Keratinocyte (primary cell): ENCODE measurements at regions not wholly inside any gene's neighbourhood (a gene's known extent, or its start where the extent isn't known, plus 50 kb on each side); places are given as distances from the start of the nearest gene placed in this dataset.
"Not testable (repeated sequence)": the region's sequence is repeated elsewhere in the genome, so short reads cannot be mapped to it uniquely, and the experiment has no call there.

ENCODE experiments used
- DNase-seq: peaks from one replicate; pipeline ENCODE4 v3.0.0-alpha.2; 2011; ENCODE audit warnings: low read depth, missing footprints, low spot score
- FAIRE-seq: peaks from 2 replicates; lab custom pipeline; 2011; peaks lifted over from hg19 to GRCh38; lab: Jason Lieb, UNC
- H2AFZ ChIP-seq: 2 replicates; pipeline ENCODE4 v1.6.0; 2012; ENCODE audit warnings: low read length, control low read depth, inconsistent platforms; ENCODE audit not compliant: control insufficient read depth
- H3K27ac ChIP-seq: 2 replicates; pipeline ENCODE4 v1.5.1; 2011; ENCODE audit warnings: low read length; ENCODE audit not compliant: control insufficient read depth, insufficient read depth
- H3K27me3 ChIP-seq: 3 replicates; pipeline ENCODE4 v1.6.0; 2011; ENCODE audit warnings: low read length; ENCODE audit not compliant: control insufficient read depth, insufficient read depth; ENCODE audit errors: extremely low read depth
- H3K36me3 ChIP-seq, 2 experiments: 2 replicates in 1 of 2; 3 replicates in 1 of 2; pipeline ENCODE4 v1.5.1; 2011; ENCODE audit warnings: low read length in 2 of 2, mild to moderate bottlenecking in 1 of 2; ENCODE audit not compliant: control insufficient read depth in 2 of 2, insufficient read depth in 2 of 2; ENCODE audit errors: extremely low read depth in 1 of 2
- H3K4me1 ChIP-seq: 3 replicates; pipeline ENCODE4 v1.5.1; 2011; ENCODE audit warnings: low read length; ENCODE audit not compliant: control insufficient read depth, insufficient read depth; ENCODE audit errors: extremely low read depth
- H3K4me2 ChIP-seq: 3 replicates; pipeline ENCODE4 v1.6.0; 2011; ENCODE audit warnings: low read depth, low read length; ENCODE audit not compliant: control insufficient read depth, insufficient read depth; ENCODE audit errors: extremely low read depth
- H3K4me3 ChIP-seq, 3 experiments: fragments of 200-600 bp in 1 of 3; sonication (generic) in 1 of 3; 2 replicates in 2 of 3; 3 replicates in 1 of 3; pipeline ENCODE4 v1.5.1; 2011 to 2016; ENCODE audit warnings: low read length in 3 of 3, mild to moderate bottlenecking in 3 of 3, control low read depth in 2 of 3, inconsistent platforms in 1 of 3, low read depth in 1 of 3, mixed read lengths in 1 of 3, mixed run types in 1 of 3, moderate library complexity in 1 of 3; ENCODE audit not compliant: control insufficient read depth in 2 of 3, insufficient read depth in 2 of 3; ENCODE audit errors: extremely low read depth in 1 of 3
- H3K79me2 ChIP-seq: 2 replicates; pipeline ENCODE4 v1.6.0; 2012; ENCODE audit warnings: low read length; ENCODE audit not compliant: control insufficient read depth, insufficient read depth
- H3K9ac ChIP-seq: 3 replicates; pipeline ENCODE4 v1.6.0; 2011; ENCODE audit warnings: low read length; ENCODE audit not compliant: control insufficient read depth, insufficient read depth; ENCODE audit errors: extremely low read depth
- H3K9me1 ChIP-seq: 3 replicates; pipeline ENCODE4 v1.6.0; 2011; ENCODE audit warnings: low read length; ENCODE audit not compliant: control insufficient read depth, insufficient read depth; ENCODE audit errors: extremely low read depth
- H3K9me3 ChIP-seq: 2 replicates; pipeline ENCODE4 v1.5.1; 2012; ENCODE audit warnings: low read depth, low read length; ENCODE audit not compliant: control insufficient read depth
- H4K20me1 ChIP-seq: 3 replicates; pipeline ENCODE4 v1.6.0; 2011; ENCODE audit warnings: low read length; ENCODE audit not compliant: control insufficient read depth, insufficient read depth; ENCODE audit errors: extremely low read depth
- EZH2 ChIP-seq: IDR thresholded peaks from one replicate; pipeline ENCODE4 v1.6.1; 2012; ENCODE audit warnings: inconsistent platforms, mild to moderate bottlenecking, low read length, moderate library complexity
- dilution Hi-C: fragments of 300-500 bp; cut with MboI; formaldehyde crosslinking; loops from one replicate; pipeline ENCODE4 v1.7.0; 2020; ENCODE audit warnings: low sequenced_read_pairs; ENCODE audit not compliant: extremely low pct_ligation_motif_present
- TF ChIP-seq, protein P1 (sequence below), 3 experiments: IDR thresholded peaks in 1 of 3; conservative IDR thresholded peaks in 1 of 3; optimal IDR thresholded peaks in 1 of 3; 2 replicates in 2 of 3; 3 replicates in 1 of 3; pipeline versions ENCODE3 to v1.5.1; 2011; ENCODE audit warnings: low read length in 3 of 3, mild to moderate bottlenecking in 3 of 3, moderate library complexity in 2 of 3, control low read depth in 1 of 3, inconsistent platforms in 1 of 3; ENCODE audit not compliant: insufficient read depth in 2 of 3; ENCODE audit errors: extremely low read depth in 1 of 3

- FAIRE-seq = no peak
- Histone ChIP-seq H3K27me3 (no peaks in the 10 kb centered on the region), H3K9ac (no peak overlapping the region), H4K20me1 (no peaks in the 10 kb centered on the region), H3K79me2 (no peaks in the 10 kb centered on the region), H3K4me1 (peaks cover 2% of the 10 kb centered on the region), H3K36me3 (no peaks in the 10 kb centered on the region), H3K9me3 (no peaks in the 10 kb centered on the region), H3K27ac (no peak overlapping the region), H3K4me2 (no peak overlapping the region), H3K9me1 (no peaks in the 10 kb centered on the region), H2AFZ (no peak overlapping the region), H3K4me3 (no peak overlapping the region)
- DNase-seq = no peak
- TF ChIP-seq, protein P1, sequence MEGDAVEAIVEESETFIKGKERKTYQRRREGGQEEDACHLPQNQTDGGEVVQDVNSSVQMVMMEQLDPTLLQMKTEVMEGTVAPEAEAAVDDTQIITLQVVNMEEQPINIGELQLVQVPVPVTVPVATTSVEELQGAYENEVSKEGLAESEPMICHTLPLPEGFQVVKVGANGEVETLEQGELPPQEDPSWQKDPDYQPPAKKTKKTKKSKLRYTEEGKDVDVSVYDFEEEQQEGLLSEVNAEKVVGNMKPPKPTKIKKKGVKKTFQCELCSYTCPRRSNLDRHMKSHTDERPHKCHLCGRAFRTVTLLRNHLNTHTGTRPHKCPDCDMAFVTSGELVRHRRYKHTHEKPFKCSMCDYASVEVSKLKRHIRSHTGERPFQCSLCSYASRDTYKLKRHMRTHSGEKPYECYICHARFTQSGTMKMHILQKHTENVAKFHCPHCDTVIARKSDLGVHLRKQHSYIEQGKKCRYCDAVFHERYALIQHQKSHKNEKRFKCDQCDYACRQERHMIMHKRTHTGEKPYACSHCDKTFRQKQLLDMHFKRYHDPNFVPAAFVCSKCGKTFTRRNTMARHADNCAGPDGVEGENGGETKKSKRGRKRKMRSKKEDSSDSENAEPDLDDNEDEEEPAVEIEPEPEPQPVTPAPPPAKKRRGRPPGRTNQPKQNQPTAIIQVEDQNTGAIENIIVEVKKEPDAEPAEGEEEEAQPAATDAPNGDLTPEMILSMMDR (optimal IDR thresholded peaks at IDR 0.05 in 1 of 3, IDR thresholded peaks at IDR 0.05 in 1 of 3, conservative IDR thresholded peaks at IDR 0.05 in 1 of 3; ENCODE audit: extremely low read depth in 1 of 3, insufficient read depth in 2 of 3, low read length in 3 of 3) = no peak
- TF ChIP-seq EZH2 = no peak
- dilution Hi-C loops = no loop called here
Measured at GRCh38 chr6:14897831-14898230, 348.0 kb upstream of the JARID2 start.

- H3K4me1 ChIP-seq = peaks cover 12% of the 10 kb centered on the region
- H3K9me3 ChIP-seq, H2AFZ ChIP-seq, H4K20me1 ChIP-seq, H3K4me3 ChIP-seq, H3K4me2 ChIP-seq, H3K27me3 ChIP-seq, DNase-seq, H3K27ac ChIP-seq, H3K36me3 ChIP-seq, H3K9me1 ChIP-seq, H3K9ac ChIP-seq, dilution Hi-C loops, H3K79me2 ChIP-seq, FAIRE-seq: not testable (repeated sequence)
Measured at GRCh38 chr6:14899441-14899840, 346.4 kb upstream of the JARID2 start.

DNA sequence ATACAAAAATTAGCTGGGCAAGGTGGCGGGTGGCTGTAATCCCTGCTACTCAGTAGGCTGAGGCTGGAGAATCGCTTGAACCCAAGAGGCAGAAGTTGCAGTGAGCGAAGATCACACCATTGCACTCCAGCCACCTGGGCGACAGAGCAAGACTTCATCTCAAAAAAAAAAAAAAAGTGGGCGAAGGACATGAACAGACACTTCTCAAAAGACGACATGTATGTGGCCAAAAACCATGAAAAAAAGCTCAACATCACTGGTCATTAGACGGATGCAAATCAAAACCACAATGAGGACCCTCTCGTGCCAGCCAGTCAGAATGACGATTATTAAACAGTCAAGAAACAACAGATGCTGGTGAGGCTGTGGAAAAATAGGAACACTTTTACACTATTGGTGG, 344.9 kb upstream of the JARID2 start:
- Histone ChIP-seq H3K79me2 (no peaks in the 10 kb centered on the region), H3K36me3 (no peaks in the 10 kb centered on the region), H2AFZ (no peak overlapping the region), H3K27ac (no peak overlapping the region), H3K9me1 (no peaks in the 10 kb centered on the region), H4K20me1 (no peaks in the 10 kb centered on the region), H3K4me2 (no peak overlapping the region), H3K4me1 (peaks cover 12% of the 10 kb centered on the region), H3K9me3 (no peaks in the 10 kb centered on the region), H3K4me3 (no peak overlapping the region), H3K27me3 (no peaks in the 10 kb centered on the region), H3K9ac (no peak overlapping the region)
- dilution Hi-C loops = no loop called here
- FAIRE-seq = no peak
- DNase-seq = no peak
- TF ChIP-seq, protein P1 (optimal IDR thresholded peaks at IDR 0.05 in 1 of 3, IDR thresholded peaks at IDR 0.05 in 1 of 3, conservative IDR thresholded peaks at IDR 0.05 in 1 of 3; ENCODE audit: extremely low read depth in 1 of 3, insufficient read depth in 2 of 3, low read length in 3 of 3) = no peak
- no peak for TF ChIP-seq EZH2
